ENCODE measurements at regions not wholly inside any gene's neighbourhood (a gene's known extent, or its start where the extent isn't known, plus 50 kb on each side); places are given as distances from the start of the nearest gene placed in this dataset.

DNA sequence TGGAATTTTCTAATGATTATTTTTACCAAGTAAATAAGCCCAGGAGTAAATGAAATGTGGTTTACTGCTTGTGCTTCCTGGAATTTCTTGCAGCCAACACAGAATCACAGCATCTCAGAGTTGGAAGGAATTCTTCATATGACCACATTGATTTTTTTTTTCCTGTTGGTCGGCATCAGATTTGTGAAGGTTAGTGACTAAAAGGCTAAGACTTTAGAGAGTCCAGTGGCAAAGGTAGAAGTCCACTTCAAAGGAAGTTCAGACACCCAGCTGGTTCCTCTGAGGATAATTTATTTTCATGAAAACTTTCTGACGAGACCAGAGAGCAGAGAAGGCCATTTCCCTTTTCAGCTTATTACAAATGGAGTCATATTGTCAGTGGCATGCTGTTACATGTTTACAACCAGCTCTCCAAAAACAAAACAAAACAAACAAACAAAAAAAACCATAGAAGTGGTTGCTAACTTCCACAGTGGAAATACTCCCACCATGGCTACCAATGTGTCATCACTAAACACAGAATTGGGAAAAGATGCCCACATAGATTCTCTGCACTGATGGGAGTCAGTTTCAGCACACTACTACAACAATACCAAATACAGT lies 77.2 kb upstream of the CDC42BPA start:
- Histone ChIP-seq H3F3A (ENCODE audit: insufficient read depth) (no peaks in the 10 kb centered on the region), H3K27ac (no peak overlapping the region), H3K4me2 (ENCODE audit: unreplicated experiment) (no peak overlapping the region), H3K36me3 (ENCODE audit: low read depth) (no peaks in the 10 kb centered on the region), H3K9me2 (ENCODE audit: insufficient read depth) (no peaks in the 10 kb centered on the region), H4K20me1 (ENCODE audit: insufficient read depth) (no peaks in the 10 kb centered on the region), H3K79me2 (ENCODE audit: insufficient read depth) (no peaks in the 10 kb centered on the region), H3K9ac (no peak overlapping the region), H3K27me3 (replicated peaks; ENCODE audit: insufficient read depth) (no peaks in the 10 kb centered on the region), H3K4me3 (no peak overlapping the region), H3K9me3 (ENCODE audit: low read depth) (no peaks in the 10 kb centered on the region), H3K4me1 (ENCODE audit: insufficient read depth) (no peaks in the 10 kb centered on the region), H2AFZ (peak overlapping the region; percentile 14; the same call in 1 of the 2 replicates)
- WGBS, 2 experiments (ENCODE audit: low coverage in 1 of 2, low lambda C conversion rate in 2 of 2, missing lambda C conversion rate in 2 of 2) = 21 to 23% methylated on average over 2 of the region's 2 CpGs
- peak; percentile 9 for DNase-seq
- no peak for TF ChIP-seq EZH2 (IDR thresholded peaks at IDR 0.05; ENCODE audit: insufficient read depth, poor library complexity, severe bottlenecking)
- no peak for TF ChIP-seq EZH2phosphoT487 (IDR thresholded peaks at IDR 0.05; ENCODE audit: insufficient read depth, low read depth)
- in situ Hi-C loops (cut with MboI) = no loop called here

DNA sequence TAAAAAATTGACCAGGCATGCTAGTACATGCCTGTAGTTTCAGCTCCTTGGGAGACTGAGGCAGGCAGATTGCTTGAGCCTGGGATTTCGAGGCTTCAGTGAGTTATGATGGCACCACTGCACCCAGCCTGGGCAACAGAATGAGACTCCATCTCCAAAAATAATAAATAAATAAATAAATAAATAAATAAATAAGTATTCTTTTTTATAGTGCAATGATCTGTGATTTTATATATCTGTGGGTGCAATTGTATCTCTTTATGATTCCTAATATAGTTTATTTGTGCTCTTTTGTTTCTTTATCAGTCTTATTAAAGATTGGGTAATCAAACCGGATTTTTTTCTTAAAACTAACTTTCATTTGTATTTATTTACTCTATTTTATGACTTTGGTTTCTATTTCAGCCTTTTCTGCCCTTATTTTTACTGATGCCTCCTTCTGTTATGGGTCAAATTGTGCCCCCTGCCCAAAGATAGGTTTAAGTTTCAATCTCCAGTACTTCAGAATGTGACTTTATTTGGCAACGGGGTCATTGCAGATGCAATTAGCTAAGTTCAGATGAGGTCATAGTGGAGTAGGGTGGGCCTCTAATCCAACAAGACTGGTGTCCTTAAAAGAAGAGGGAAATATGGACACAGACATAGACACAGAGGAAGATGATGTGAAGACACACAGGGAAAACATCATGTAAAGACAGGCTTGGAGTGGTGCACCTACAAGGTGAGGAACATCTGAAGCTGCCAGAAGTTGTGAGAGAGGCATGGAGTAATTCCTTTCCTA lies 74.9 kb upstream of the CDC42BPA start:
- in situ Hi-C loops (cut with MboI) = no loop called here

DNA sequence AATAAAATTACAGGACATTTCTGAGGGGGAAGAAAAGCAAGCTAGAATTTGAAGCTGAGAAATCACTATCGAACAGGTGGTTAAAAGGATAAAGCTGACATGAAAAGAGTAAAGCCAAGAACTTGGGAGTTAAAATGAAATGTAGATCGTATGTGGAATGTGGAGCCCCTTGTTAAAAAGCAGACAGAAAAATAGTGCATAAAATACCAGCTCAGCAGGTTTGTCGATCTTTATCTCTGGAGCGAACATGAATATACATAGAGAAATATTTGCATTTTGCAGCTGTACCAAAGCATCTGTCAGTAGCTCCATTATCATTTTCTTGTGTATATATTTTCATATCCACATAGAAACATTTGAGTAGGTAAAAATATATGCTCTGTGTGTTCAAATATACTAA lies 73.6 kb upstream of the CDC42BPA start:
- in situ Hi-C loops (cut with MboI) = no loop called here
- no peaks in the 10 kb centered on the region for H4K20me1 ChIP-seq (ENCODE audit: insufficient read depth)
- H3K9ac ChIP-seq = no peak overlapping the region
- H3K9me3 ChIP-seq (ENCODE audit: low read depth) = no peaks in the 10 kb centered on the region
- H3K4me3 ChIP-seq = no peak overlapping the region
- H3K4me1 ChIP-seq (ENCODE audit: insufficient read depth) = no peaks in the 10 kb centered on the region
- no peak for DNase-seq
- no peaks in the 10 kb centered on the region for H3K79me2 ChIP-seq (ENCODE audit: insufficient read depth)
- no peaks in the 10 kb centered on the region for H3K9me2 ChIP-seq (ENCODE audit: insufficient read depth)
- no peak for TF ChIP-seq EZH2phosphoT487 (IDR thresholded peaks at IDR 0.05; ENCODE audit: insufficient read depth, low read depth)
- no peak for TF ChIP-seq EZH2 (IDR thresholded peaks at IDR 0.05; ENCODE audit: insufficient read depth, poor library complexity, severe bottlenecking)
- H3K4me2 ChIP-seq (ENCODE audit: unreplicated experiment) = no peak overlapping the region
- no peak overlapping the region for H2AFZ ChIP-seq
- H3K27ac ChIP-seq = no peak overlapping the region
- no peaks in the 10 kb centered on the region for H3K27me3 ChIP-seq (replicated peaks; ENCODE audit: insufficient read depth)
- H3K36me3 ChIP-seq (ENCODE audit: low read depth) = no peaks in the 10 kb centered on the region
- WGBS, 2 experiments (ENCODE audit: low coverage in 1 of 2, low lambda C conversion rate in 2 of 2, missing lambda C conversion rate in 2 of 2) = 79 to 84% methylated on average over 4 of the region's 4 CpGs
- H3F3A ChIP-seq (ENCODE audit: insufficient read depth) = no peaks in the 10 kb centered on the region

More for the DNA sequence above, 74.9 kb upstream of the CDC42BPA start:
- Histone ChIP-seq H3K9ac (no peak overlapping the region), H3K9me2 (ENCODE audit: insufficient read depth) (no peaks in the 10 kb centered on the region), H3K27ac (no peak overlapping the region), H4K20me1 (ENCODE audit: insufficient read depth) (no peaks in the 10 kb centered on the region), H3K36me3 (ENCODE audit: low read depth) (no peaks in the 10 kb centered on the region), H3F3A (ENCODE audit: insufficient read depth) (no peaks in the 10 kb centered on the region), H3K9me3 (ENCODE audit: low read depth) (no peaks in the 10 kb centered on the region), H2AFZ (no peak overlapping the region), H3K4me3 (no peak overlapping the region), H3K4me2 (ENCODE audit: unreplicated experiment) (no peak overlapping the region), H3K79me2 (ENCODE audit: insufficient read depth) (no peaks in the 10 kb centered on the region), H3K4me1 (ENCODE audit: insufficient read depth) (no peaks in the 10 kb centered on the region), H3K27me3 (replicated peaks; ENCODE audit: insufficient read depth) (no peaks in the 10 kb centered on the region)
- DNase-seq = no peak
- 36 to 42% methylated on average over 3 of the region's 3 CpGs for WGBS, 2 experiments (ENCODE audit: low coverage in 1 of 2, low lambda C conversion rate in 2 of 2, missing lambda C conversion rate in 2 of 2)
- TF ChIP-seq EZH2 (IDR thresholded peaks at IDR 0.05; ENCODE audit: insufficient read depth, poor library complexity, severe bottlenecking) (no peak), EZH2phosphoT487 (IDR thresholded peaks at IDR 0.05; ENCODE audit: insufficient read depth, low read depth) (no peak)

DNA sequence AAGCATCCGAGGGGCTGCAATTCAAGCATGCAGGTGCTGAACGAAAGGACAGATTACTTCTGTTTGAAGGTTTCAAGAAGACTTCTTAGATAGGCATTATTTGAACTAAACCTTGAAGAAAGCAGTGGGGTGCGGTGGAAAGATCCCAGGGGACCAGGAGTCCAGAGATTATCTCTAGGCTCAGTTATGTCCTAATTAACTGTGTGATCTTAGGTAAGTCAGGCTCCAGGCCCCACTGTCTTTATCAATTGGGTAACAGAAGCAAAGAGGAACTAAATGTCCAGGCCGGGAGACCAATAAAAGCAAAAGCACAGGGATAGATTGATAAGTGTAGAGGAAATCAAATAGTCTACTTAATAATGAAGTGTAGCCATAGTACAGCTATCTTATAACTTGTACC lies 72.9 kb upstream of the CDC42BPA start:
- no peak overlapping the region for H3K4me2 ChIP-seq (ENCODE audit: unreplicated experiment)
- H4K20me1 ChIP-seq (ENCODE audit: insufficient read depth) = no peaks in the 10 kb centered on the region
- no peak overlapping the region for H3K9ac ChIP-seq
- in situ Hi-C loops (cut with MboI) = no loop called here
- H3K27ac ChIP-seq = no peak overlapping the region
- no peaks in the 10 kb centered on the region for H3K79me2 ChIP-seq (ENCODE audit: insufficient read depth)
- no peak for DNase-seq
- H3K4me1 ChIP-seq (ENCODE audit: insufficient read depth) = no peaks in the 10 kb centered on the region
- no peaks in the 10 kb centered on the region for H3K36me3 ChIP-seq (ENCODE audit: low read depth)
- H3K4me3 ChIP-seq = no peak overlapping the region
- no peaks in the 10 kb centered on the region for H3F3A ChIP-seq (ENCODE audit: insufficient read depth)
- H2AFZ ChIP-seq = no peak overlapping the region
- H3K9me2 ChIP-seq (ENCODE audit: insufficient read depth) = no peaks in the 10 kb centered on the region
- H3K27me3 ChIP-seq (replicated peaks; ENCODE audit: insufficient read depth) = no peaks in the 10 kb centered on the region
- no peaks in the 10 kb centered on the region for H3K9me3 ChIP-seq (ENCODE audit: low read depth)
- WGBS, 2 experiments (ENCODE audit: low coverage in 1 of 2, low lambda C conversion rate in 2 of 2, missing lambda C conversion rate in 2 of 2) = 76 to 77% methylated on average over 4 of the region's 4 CpGs
- TF ChIP-seq EZH2phosphoT487 (IDR thresholded peaks at IDR 0.05; ENCODE audit: insufficient read depth, low read depth) = no peak
- TF ChIP-seq EZH2 (IDR thresholded peaks at IDR 0.05; ENCODE audit: insufficient read depth, poor library complexity, severe bottlenecking) = no peak
